ENCODE measurements at regions not wholly inside any gene's neighbourhood (a gene's known extent, or its start where the extent isn't known, plus 50 kb on each side); places are given as distances from the start of the nearest gene placed in this dataset.
A peak's percentile ranks its signal among the peaks of the same experiment; 100 is the strongest.

GRCh38 chr1:79875187-79875586 lies 868.7 kb upstream of the ADGRL4 start:
- no peak for TF ChIP-seq CTCF (conservative IDR thresholded peaks at IDR 0.05; ENCODE audit: low read depth, low read length)
- no peak for DNase-seq (ENCODE audit: low read depth)
- no peak overlapping the region for H3K4me3 ChIP-seq (ENCODE audit: low read depth, low read length)

GRCh38 chr1:79874289-79874688 lies 867.8 kb upstream of the ADGRL4 start:
- TF ChIP-seq CTCF (conservative IDR thresholded peaks at IDR 0.05; ENCODE audit: low read depth, low read length), result peak; percentile 65
- H3K4me3 ChIP-seq (ENCODE audit: low read depth, low read length), result no peak overlapping the region
- DNase-seq (ENCODE audit: low read depth), result no peak

GRCh38 chr1:79859212-79859948 lies 852.9 kb upstream of the ADGRL4 start:
- peak; percentile 29 for DNase-seq (ENCODE audit: low read depth)
- H3K4me3 ChIP-seq (ENCODE audit: low read depth, low read length), result no peak overlapping the region
- TF ChIP-seq CTCF (conservative IDR thresholded peaks at IDR 0.05; ENCODE audit: low read depth, low read length), result no peak

- DNase-seq (ENCODE audit: low read depth), result no peak
- H3K4me3 ChIP-seq (ENCODE audit: low read depth, low read length), result no peak overlapping the region
- TF ChIP-seq CTCF (conservative IDR thresholded peaks at IDR 0.05; ENCODE audit: low read depth, low read length), result peak; percentile 50
These were observed 845.5 kb upstream of the ADGRL4 start for GRCh38 chr1:79852004-79852403.

GRCh38 chr1:79849388-79849787 lies 842.9 kb upstream of the ADGRL4 start:
- H3K4me3 ChIP-seq (ENCODE audit: low read depth, low read length), result no peak overlapping the region
- TF ChIP-seq CTCF (conservative IDR thresholded peaks at IDR 0.05; ENCODE audit: low read depth, low read length), result no peak
- no peak for DNase-seq (ENCODE audit: low read depth)

GRCh38 chr1:79848316-79848715 lies 841.8 kb upstream of the ADGRL4 start:
- no peak for DNase-seq (ENCODE audit: low read depth)
- H3K4me3 ChIP-seq (ENCODE audit: low read depth, low read length), result no peak overlapping the region
- TF ChIP-seq CTCF (conservative IDR thresholded peaks at IDR 0.05; ENCODE audit: low read depth, low read length), result no peak

- no peak overlapping the region for H3K4me3 ChIP-seq (ENCODE audit: low read depth, low read length)
- no peak for DNase-seq (ENCODE audit: low read depth)
- no peak for TF ChIP-seq CTCF (conservative IDR thresholded peaks at IDR 0.05; ENCODE audit: low read depth, low read length)
These were observed 841.2 kb upstream of the ADGRL4 start for GRCh38 chr1:79847700-79848099.

All from epithelial cell of proximal tubule (primary cell).